ENCODE measurements at regions not wholly inside any gene's neighbourhood (a gene's known extent, or its start where the extent isn't known, plus 50 kb on each side); places are given as distances from the start of the nearest gene placed in this dataset.

GRCh38 chr5:166365164-166365563, 1926.3 kb upstream of the WWC1 start:
- Histone ChIP-seq H3K9ac (ENCODE audit: insufficient read length) (no peak overlapping the region), H3K27ac (no peak overlapping the region), H3K9me3 (ENCODE audit: low read depth, low read length) (no peaks in the 10 kb centered on the region), H3K36me3 (ENCODE audit: insufficient read depth, low read length) (no peaks in the 10 kb centered on the region), H3K4me3 (no peak overlapping the region)
- no peak for TF ChIP-seq FOXP2 (optimal IDR thresholded peaks at IDR 0.05; ENCODE audit: control extremely low read depth, extremely low read length, insufficient read depth)
- TF ChIP-seq POLR2AphosphoS5 (IDR thresholded peaks at IDR 0.05; ENCODE audit: borderline replicate concordance, low read depth, low read length): no peak
- no peak for TF ChIP-seq EZH2 (IDR thresholded peaks at IDR 0.05)
- DNase-seq (ENCODE audit: low read depth, low spot score): no peak

GRCh38 chr5:166367391-166367790, 1924.1 kb upstream of the WWC1 start:
- no peak overlapping the region for H3K4me3 ChIP-seq
- no peak overlapping the region for H3K27ac ChIP-seq
- TF ChIP-seq FOXP2 (optimal IDR thresholded peaks at IDR 0.05; ENCODE audit: control extremely low read depth, extremely low read length, insufficient read depth) (no peak), POLR2AphosphoS5 (IDR thresholded peaks at IDR 0.05; ENCODE audit: borderline replicate concordance, low read depth, low read length) (no peak), EZH2 (IDR thresholded peaks at IDR 0.05) (no peak)
- no peak overlapping the region for H3K9ac ChIP-seq (ENCODE audit: insufficient read length)
- no peaks in the 10 kb centered on the region for H3K9me3 ChIP-seq (ENCODE audit: low read depth, low read length)
- no peaks in the 10 kb centered on the region for H3K36me3 ChIP-seq (ENCODE audit: insufficient read depth, low read length)
- no peak for DNase-seq (ENCODE audit: low read depth, low spot score)

GRCh38 chr5:166369346-166369745, 1922.1 kb upstream of the WWC1 start:
- DNase-seq (ENCODE audit: low read depth, low spot score): no peak
- H3K27ac ChIP-seq: no peak overlapping the region
- no peaks in the 10 kb centered on the region for H3K9me3 ChIP-seq (ENCODE audit: low read depth, low read length)

GRCh38 chr5:166369807-166370206, 1921.6 kb upstream of the WWC1 start:
- Histone ChIP-seq H3K9ac (ENCODE audit: insufficient read length) (no peak overlapping the region), H3K4me3 (no peak overlapping the region), H3K9me3 (ENCODE audit: low read depth, low read length) (no peaks in the 10 kb centered on the region), H3K36me3 (ENCODE audit: insufficient read depth, low read length) (no peaks in the 10 kb centered on the region), H3K27ac (no peak overlapping the region)
- DNase-seq (ENCODE audit: low read depth, low spot score): no peak
- TF ChIP-seq EZH2 (IDR thresholded peaks at IDR 0.05): no peak
- no peak for TF ChIP-seq FOXP2 (optimal IDR thresholded peaks at IDR 0.05; ENCODE audit: control extremely low read depth, extremely low read length, insufficient read depth)
- TF ChIP-seq POLR2AphosphoS5 (IDR thresholded peaks at IDR 0.05; ENCODE audit: borderline replicate concordance, low read depth, low read length): no peak

More at GRCh38 chr5:166369346-166369745, 1922.1 kb upstream of the WWC1 start:
- Histone ChIP-seq H3K4me3 (no peak overlapping the region), H3K36me3 (ENCODE audit: insufficient read depth, low read length) (no peaks in the 10 kb centered on the region), H3K9ac (ENCODE audit: insufficient read length) (no peak overlapping the region)
- TF ChIP-seq FOXP2 (optimal IDR thresholded peaks at IDR 0.05; ENCODE audit: control extremely low read depth, extremely low read length, insufficient read depth) (no peak), EZH2 (IDR thresholded peaks at IDR 0.05) (no peak), POLR2AphosphoS5 (IDR thresholded peaks at IDR 0.05; ENCODE audit: borderline replicate concordance, low read depth, low read length) (no peak)

- DNase-seq (ENCODE audit: low read depth, low spot score): no peak
- Histone ChIP-seq H3K4me3 (peak overlapping the region; percentile 50), H3K9me3 (ENCODE audit: low read depth, low read length) (no peaks in the 10 kb centered on the region), H3K9ac (ENCODE audit: insufficient read length) (no peak overlapping the region), H3K36me3 (ENCODE audit: insufficient read depth, low read length) (no peaks in the 10 kb centered on the region), H3K27ac (no peak overlapping the region)
- TF ChIP-seq EZH2 (IDR thresholded peaks at IDR 0.05) (no peak), FOXP2 (optimal IDR thresholded peaks at IDR 0.05; ENCODE audit: control extremely low read depth, extremely low read length, insufficient read depth) (no peak), POLR2AphosphoS5 (IDR thresholded peaks at IDR 0.05; ENCODE audit: borderline replicate concordance, low read depth, low read length) (no peak)
Measured at GRCh38 chr5:166370928-166371690, 1920.3 kb upstream of the WWC1 start.

GRCh38 chr5:166373817-166374216, 1917.6 kb upstream of the WWC1 start:
- DNase-seq (ENCODE audit: low read depth, low spot score): no peak
- Histone ChIP-seq H3K9ac (ENCODE audit: insufficient read length) (no peak overlapping the region), H3K27ac (no peak overlapping the region), H3K4me3 (no peak overlapping the region), H3K36me3 (ENCODE audit: insufficient read depth, low read length) (no peaks in the 10 kb centered on the region), H3K9me3 (ENCODE audit: low read depth, low read length) (no peaks in the 10 kb centered on the region)
- TF ChIP-seq POLR2AphosphoS5 (IDR thresholded peaks at IDR 0.05; ENCODE audit: borderline replicate concordance, low read depth, low read length) (no peak), EZH2 (IDR thresholded peaks at IDR 0.05) (no peak), FOXP2 (optimal IDR thresholded peaks at IDR 0.05; ENCODE audit: control extremely low read depth, extremely low read length, insufficient read depth) (no peak)

GRCh38 chr5:166377756-166378155, 1913.7 kb upstream of the WWC1 start:
- H3K36me3 ChIP-seq (ENCODE audit: insufficient read depth, low read length): no peaks in the 10 kb centered on the region
- H3K4me3 ChIP-seq: no peak overlapping the region
- no peak for DNase-seq (ENCODE audit: low read depth, low spot score)
- no peak for TF ChIP-seq POLR2AphosphoS5 (IDR thresholded peaks at IDR 0.05; ENCODE audit: borderline replicate concordance, low read depth, low read length)
- no peak for TF ChIP-seq EZH2 (IDR thresholded peaks at IDR 0.05)
- TF ChIP-seq FOXP2 (optimal IDR thresholded peaks at IDR 0.05; ENCODE audit: control extremely low read depth, extremely low read length, insufficient read depth): no peak
- no peak overlapping the region for H3K27ac ChIP-seq
- no peak overlapping the region for H3K9ac ChIP-seq (ENCODE audit: insufficient read length)
- no peaks in the 10 kb centered on the region for H3K9me3 ChIP-seq (ENCODE audit: low read depth, low read length)

GRCh38 chr5:166379517-166379916, 1911.9 kb upstream of the WWC1 start:
- no peak overlapping the region for H3K9ac ChIP-seq (ENCODE audit: insufficient read length)
- no peaks in the 10 kb centered on the region for H3K9me3 ChIP-seq (ENCODE audit: low read depth, low read length)
- TF ChIP-seq FOXP2 (optimal IDR thresholded peaks at IDR 0.05; ENCODE audit: control extremely low read depth, extremely low read length, insufficient read depth): no peak
- TF ChIP-seq POLR2AphosphoS5 (IDR thresholded peaks at IDR 0.05; ENCODE audit: borderline replicate concordance, low read depth, low read length): no peak
- TF ChIP-seq EZH2 (IDR thresholded peaks at IDR 0.05): no peak
- H3K27ac ChIP-seq: no peak overlapping the region
- no peak for DNase-seq (ENCODE audit: low read depth, low spot score)
- no peaks in the 10 kb centered on the region for H3K36me3 ChIP-seq (ENCODE audit: insufficient read depth, low read length)
- H3K4me3 ChIP-seq: no peak overlapping the region
